T-helper 1 cell treated with Interleukin-12 subunit alpha and Interleukin-12 subunit beta and Interleukin-4 antibody, amounts not matched to agents 30 μg/mL and 1 μg/mL, for 36 hours (primary cell): ENCODE measurements at regions not wholly inside any gene's neighbourhood (a gene's known extent, or its start where the extent isn't known, plus 50 kb on each side); places are given as distances from the start of the nearest gene placed in this dataset.

Experiments
- H3K27ac Mint-ChIP-seq: one replicate; pipeline ENCODE4 v1.8.0; 2021; ENCODE audit warnings: mild to moderate bottlenecking, mixed read lengths
- H3K27me3 Mint-ChIP-seq: one replicate; pipeline ENCODE4 v1.8.0; 2021; ENCODE audit warnings: low read depth, mixed read lengths
- H3K36me3 Mint-ChIP-seq: one replicate; pipeline ENCODE4 v1.8.0; 2021; ENCODE audit warnings: low read depth, mixed read lengths
- H3K4me1 Mint-ChIP-seq: one replicate; pipeline ENCODE4 v1.8.0; 2021; ENCODE audit warnings: low read depth, mixed read lengths
- H3K4me3 Mint-ChIP-seq: one replicate; pipeline ENCODE4 v1.8.0; 2021; ENCODE audit warnings: mild to moderate bottlenecking, moderate library complexity, mixed read lengths
- H3K9me3 Mint-ChIP-seq: one replicate; pipeline ENCODE4 v1.8.0; 2021; ENCODE audit warnings: mixed read lengths

DNA sequence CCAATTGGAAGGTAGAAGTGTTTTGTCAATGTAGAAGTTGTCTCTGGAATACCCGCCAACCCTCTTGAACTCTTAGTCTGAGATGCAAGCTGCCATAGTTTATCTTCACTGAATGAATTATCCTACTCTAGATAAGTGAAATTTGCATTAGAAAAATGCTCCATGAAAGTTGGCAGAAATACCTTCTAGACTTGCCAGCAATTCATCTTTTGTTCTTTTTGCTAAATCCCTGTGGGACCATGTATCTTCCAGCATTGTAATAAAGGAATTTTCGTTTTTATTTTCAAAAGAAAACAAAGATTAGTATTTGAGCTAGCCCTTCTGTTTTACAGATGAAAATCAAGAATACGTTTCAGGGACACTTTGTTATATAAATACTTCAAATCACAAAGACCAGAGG is 244.2 kb downstream of the CBLN4 start:
- Mint-ChIP-seq H3K4me3 (no peak overlapping the region), H3K27me3 (no peaks in the 10 kb centered on the region), H3K36me3 (no peaks in the 10 kb centered on the region), H3K9me3 (peaks cover 37% of the 10 kb centered on the region), H3K27ac (no peak overlapping the region), H3K4me1 (no peaks in the 10 kb centered on the region)

DNA sequence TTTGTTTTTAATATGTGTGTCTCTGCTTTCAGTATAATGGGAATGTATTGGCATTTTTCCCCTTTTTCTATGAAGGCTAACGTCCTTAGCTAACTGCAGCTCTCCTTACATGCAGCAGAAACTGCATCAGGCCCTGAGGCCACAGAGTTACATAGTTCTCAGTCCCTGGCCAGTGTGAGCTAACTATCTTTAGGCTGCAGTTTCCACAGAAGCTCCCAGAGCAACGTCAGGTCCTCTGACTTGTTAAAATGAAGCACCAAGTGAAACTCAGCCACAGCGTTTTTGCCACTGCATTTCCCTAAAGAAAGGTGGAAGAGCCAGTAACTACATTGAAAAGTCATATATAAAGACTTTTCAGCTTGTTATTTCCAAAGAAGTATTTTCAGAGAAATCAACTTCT is 244.7 kb downstream of the CBLN4 start:
- no peak overlapping the region for H3K4me3 Mint-ChIP-seq
- peaks cover 34% of the 10 kb centered on the region for H3K9me3 Mint-ChIP-seq
- H3K27me3 Mint-ChIP-seq = no peaks in the 10 kb centered on the region
- no peaks in the 10 kb centered on the region for H3K4me1 Mint-ChIP-seq
- H3K36me3 Mint-ChIP-seq = no peaks in the 10 kb centered on the region
- no peak overlapping the region for H3K27ac Mint-ChIP-seq

- Mint-ChIP-seq H3K36me3 (no peaks in the 10 kb centered on the region), H3K4me1 (no peaks in the 10 kb centered on the region), H3K27me3 (no peaks in the 10 kb centered on the region), H3K9me3 (peaks cover 11% of the 10 kb centered on the region), H3K4me3 (no peak overlapping the region), H3K27ac (no peak overlapping the region)
Observed at GRCh38 chr20:55755861-55756260, 249.5 kb downstream of the CBLN4 start.

GRCh38 chr20:55755411-55755810 is 249.9 kb downstream of the CBLN4 start:
- Mint-ChIP-seq H3K27ac (no peak overlapping the region), H3K9me3 (peaks cover 11% of the 10 kb centered on the region), H3K4me1 (no peaks in the 10 kb centered on the region), H3K27me3 (no peaks in the 10 kb centered on the region), H3K36me3 (no peaks in the 10 kb centered on the region), H3K4me3 (no peak overlapping the region)

GRCh38 chr20:55746723-55747122 is 258.6 kb downstream of the CBLN4 start:
- no peaks in the 10 kb centered on the region for H3K36me3 Mint-ChIP-seq
- H3K27me3 Mint-ChIP-seq = no peaks in the 10 kb centered on the region
- H3K27ac Mint-ChIP-seq = no peak overlapping the region
- H3K4me1 Mint-ChIP-seq = no peaks in the 10 kb centered on the region
- H3K9me3 Mint-ChIP-seq = peaks cover 24% of the 10 kb centered on the region
- H3K4me3 Mint-ChIP-seq = no peak overlapping the region

DNA sequence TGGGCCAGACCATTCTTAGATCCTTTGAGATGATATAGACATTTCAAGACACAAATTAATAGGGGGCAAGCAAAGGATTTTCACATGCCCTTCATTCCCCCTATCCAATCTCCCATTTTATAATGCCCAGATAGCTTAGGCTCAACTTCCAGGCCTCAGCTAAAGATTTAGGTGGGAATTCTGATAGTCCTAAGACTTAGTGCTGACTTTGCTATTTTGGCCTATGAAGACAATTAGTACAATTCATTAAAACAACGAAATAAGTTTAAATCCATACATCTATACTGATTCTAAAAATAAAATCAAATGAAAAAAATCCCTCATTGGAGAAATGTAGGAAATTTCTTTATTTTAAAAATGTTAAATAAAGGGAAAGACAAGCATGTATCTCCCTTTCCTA is 259.5 kb downstream of the CBLN4 start:
- H3K36me3 Mint-ChIP-seq = no peaks in the 10 kb centered on the region
- H3K27me3 Mint-ChIP-seq = no peaks in the 10 kb centered on the region
- peaks cover 24% of the 10 kb centered on the region for H3K9me3 Mint-ChIP-seq
- H3K27ac Mint-ChIP-seq = no peak overlapping the region
- no peaks in the 10 kb centered on the region for H3K4me1 Mint-ChIP-seq
- H3K4me3 Mint-ChIP-seq = no peak overlapping the region

GRCh38 chr20:55744896-55745295 is 260.4 kb downstream of the CBLN4 start:
- no peaks in the 10 kb centered on the region for H3K4me1 Mint-ChIP-seq
- no peaks in the 10 kb centered on the region for H3K27me3 Mint-ChIP-seq
- H3K9me3 Mint-ChIP-seq = peaks cover 24% of the 10 kb centered on the region
- H3K36me3 Mint-ChIP-seq = no peaks in the 10 kb centered on the region
- H3K27ac Mint-ChIP-seq = no peak overlapping the region
- H3K4me3 Mint-ChIP-seq = no peak overlapping the region

GRCh38 chr20:55741801-55742200 is 263.5 kb downstream of the CBLN4 start:
- Mint-ChIP-seq H3K4me1 (no peaks in the 10 kb centered on the region), H3K36me3 (no peaks in the 10 kb centered on the region), H3K27ac (no peak overlapping the region), H3K27me3 (no peaks in the 10 kb centered on the region), H3K9me3 (peaks cover 35% of the 10 kb centered on the region), H3K4me3 (no peak overlapping the region)

DNA sequence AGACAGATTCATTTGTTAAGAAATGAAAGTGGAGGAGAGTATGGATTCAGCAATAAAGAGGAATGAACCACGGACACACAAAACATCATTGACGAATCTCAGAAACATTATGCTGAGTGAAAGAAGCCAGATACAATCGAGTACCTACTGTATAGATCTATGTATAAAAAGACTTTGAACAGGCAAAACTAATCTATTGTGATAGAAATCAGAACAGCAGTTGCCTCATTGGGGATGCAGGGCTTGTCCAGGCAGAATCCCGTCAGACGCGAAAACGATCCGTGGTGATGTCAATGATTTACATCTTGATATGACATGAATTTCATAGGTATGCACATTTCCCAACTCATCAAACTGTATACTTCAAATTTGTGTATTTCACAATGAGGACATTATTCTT is 265.2 kb downstream of the CBLN4 start:
- peaks cover 32% of the 10 kb centered on the region for H3K9me3 Mint-ChIP-seq
- H3K36me3 Mint-ChIP-seq = no peaks in the 10 kb centered on the region
- H3K27me3 Mint-ChIP-seq = no peaks in the 10 kb centered on the region
- H3K4me3 Mint-ChIP-seq = no peak overlapping the region
- H3K4me1 Mint-ChIP-seq = no peaks in the 10 kb centered on the region
- no peak overlapping the region for H3K27ac Mint-ChIP-seq

GRCh38 chr20:55730321-55730720 is 275.0 kb downstream of the CBLN4 start:
- no peaks in the 10 kb centered on the region for H3K27me3 Mint-ChIP-seq
- H3K4me1 Mint-ChIP-seq = no peaks in the 10 kb centered on the region
- no peak overlapping the region for H3K27ac Mint-ChIP-seq
- peaks cover 20% of the 10 kb centered on the region for H3K9me3 Mint-ChIP-seq
- H3K4me3 Mint-ChIP-seq = no peak overlapping the region
- no peaks in the 10 kb centered on the region for H3K36me3 Mint-ChIP-seq

GRCh38 chr20:55714736-55715135 is 290.6 kb downstream of the CBLN4 start:
- H3K27ac Mint-ChIP-seq = no peak overlapping the region
- peaks cover 22% of the 10 kb centered on the region for H3K9me3 Mint-ChIP-seq
- H3K4me3 Mint-ChIP-seq = no peak overlapping the region
- no peaks in the 10 kb centered on the region for H3K4me1 Mint-ChIP-seq
- H3K27me3 Mint-ChIP-seq = no peaks in the 10 kb centered on the region
- H3K36me3 Mint-ChIP-seq = no peaks in the 10 kb centered on the region

DNA sequence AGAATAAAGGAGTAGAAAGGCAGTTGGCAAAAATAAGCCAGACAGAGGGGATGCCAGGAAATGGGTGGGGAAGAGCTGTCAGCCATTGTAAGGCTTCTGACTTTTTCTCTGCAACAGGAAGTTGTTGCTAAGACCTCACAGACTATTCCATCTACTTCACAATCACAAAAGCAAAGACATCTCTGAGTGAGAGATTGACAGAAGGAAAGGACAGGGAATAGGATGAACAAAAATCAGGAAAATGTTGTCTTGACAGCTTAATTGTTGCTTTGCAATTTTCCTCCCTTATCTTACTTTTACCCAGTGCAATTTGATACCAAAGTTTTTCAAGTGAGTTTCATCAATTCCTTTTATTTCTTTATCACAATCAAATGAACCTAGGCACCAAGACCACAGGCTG is 291.2 kb downstream of the CBLN4 start:
- H3K27ac Mint-ChIP-seq = no peak overlapping the region
- no peaks in the 10 kb centered on the region for H3K4me1 Mint-ChIP-seq
- H3K36me3 Mint-ChIP-seq = no peaks in the 10 kb centered on the region
- H3K9me3 Mint-ChIP-seq = peaks cover 23% of the 10 kb centered on the region
- H3K27me3 Mint-ChIP-seq = no peaks in the 10 kb centered on the region
- H3K4me3 Mint-ChIP-seq = no peak overlapping the region

DNA sequence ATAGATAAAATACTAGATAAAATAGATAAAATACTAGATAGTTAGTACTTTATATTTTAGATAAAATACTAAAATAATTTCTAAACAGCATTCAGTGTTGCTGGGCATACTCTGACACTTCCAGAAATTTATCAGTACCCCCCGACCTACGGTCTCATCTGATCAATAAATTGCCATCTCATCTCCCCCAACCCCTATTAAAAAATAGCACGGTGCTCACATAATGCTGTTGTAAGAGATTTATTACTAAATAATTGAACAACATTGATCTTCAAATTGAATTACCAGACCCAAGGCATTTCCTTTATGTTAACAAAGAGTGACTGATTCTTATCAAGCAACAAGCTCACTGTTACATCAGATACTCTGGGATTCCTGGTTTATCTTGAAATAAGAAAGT is 300.9 kb downstream of the CBLN4 start:
- no peaks in the 10 kb centered on the region for H3K4me1 Mint-ChIP-seq
- no peak overlapping the region for H3K27ac Mint-ChIP-seq
- no peaks in the 10 kb centered on the region for H3K36me3 Mint-ChIP-seq
- H3K27me3 Mint-ChIP-seq = no peaks in the 10 kb centered on the region
- no peak overlapping the region for H3K4me3 Mint-ChIP-seq
- H3K9me3 Mint-ChIP-seq = peaks cover 16% of the 10 kb centered on the region

DNA sequence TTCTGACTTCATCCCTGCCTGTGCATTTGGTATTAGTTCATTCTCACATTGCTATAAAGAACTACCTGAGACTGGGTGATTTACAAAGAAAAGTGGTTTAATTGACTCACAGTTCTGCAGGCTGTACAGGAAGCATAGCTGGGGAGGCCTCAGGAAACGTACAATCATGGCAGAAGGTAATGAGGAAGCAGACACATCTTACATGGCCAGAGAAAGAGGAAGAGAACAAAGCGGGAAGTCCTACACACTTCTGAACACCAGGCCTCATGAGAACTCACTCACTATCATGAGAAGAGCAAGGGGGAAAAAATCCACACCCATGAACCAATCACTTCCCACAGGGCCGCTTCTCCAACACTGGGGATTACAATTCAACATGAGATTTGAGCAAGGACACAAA is 303.9 kb downstream of the CBLN4 start:
- Mint-ChIP-seq H3K36me3 (no peaks in the 10 kb centered on the region), H3K9me3 (peaks cover 20% of the 10 kb centered on the region), H3K4me3 (no peak overlapping the region), H3K4me1 (no peaks in the 10 kb centered on the region), H3K27ac (no peak overlapping the region), H3K27me3 (no peaks in the 10 kb centered on the region)

DNA sequence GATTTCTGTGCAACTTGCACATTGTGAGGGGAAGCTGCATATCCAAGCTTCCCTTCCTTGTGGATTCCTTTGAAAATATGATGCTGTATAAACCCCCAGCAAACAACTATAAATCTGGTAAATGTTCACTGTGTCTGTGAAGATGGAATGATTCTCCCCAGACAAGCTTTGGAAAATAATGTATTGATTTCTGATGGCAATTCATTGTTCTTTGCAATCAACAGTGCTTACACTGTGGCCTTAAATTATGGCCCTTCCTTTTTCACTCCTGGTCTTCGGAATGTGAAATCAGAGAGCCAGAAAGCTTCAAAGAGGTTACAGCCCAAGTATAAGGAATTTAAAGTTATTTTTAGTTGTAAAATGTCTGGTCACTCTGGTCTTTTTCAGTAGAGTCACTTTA is 308.8 kb downstream of the CBLN4 start:
- no peaks in the 10 kb centered on the region for H3K4me1 Mint-ChIP-seq
- no peak overlapping the region for H3K27ac Mint-ChIP-seq
- H3K4me3 Mint-ChIP-seq = no peak overlapping the region
- H3K36me3 Mint-ChIP-seq = no peaks in the 10 kb centered on the region
- H3K27me3 Mint-ChIP-seq = no peaks in the 10 kb centered on the region
- H3K9me3 Mint-ChIP-seq = peaks cover 15% of the 10 kb centered on the region

GRCh38 chr20:55693641-55694040 is 311.7 kb downstream of the CBLN4 start:
- no peaks in the 10 kb centered on the region for H3K27me3 Mint-ChIP-seq
- peaks cover 5% of the 10 kb centered on the region for H3K9me3 Mint-ChIP-seq
- no peaks in the 10 kb centered on the region for H3K4me1 Mint-ChIP-seq
- no peak overlapping the region for H3K4me3 Mint-ChIP-seq
- H3K27ac Mint-ChIP-seq = no peak overlapping the region
- no peaks in the 10 kb centered on the region for H3K36me3 Mint-ChIP-seq
